ENCODE measurements at regions not wholly inside any gene's neighbourhood (a gene's known extent, or its start where the extent isn't known, plus 50 kb on each side); places are given as distances from the start of the nearest gene placed in this dataset.
A peak's percentile ranks its signal among the peaks of the same experiment; 100 is the strongest.

- Histone ChIP-seq H3K36me3 (ENCODE audit: low read depth, low read length) (no peaks in the 10 kb centered on the region), H3K9ac (ENCODE audit: low read length) (peak overlapping the region; percentile 83), H3K4me1 (ENCODE audit: insufficient read depth, low read length) (peaks cover 45% of the 10 kb centered on the region), H3K27ac (ENCODE audit: low read length) (peak overlapping the region; percentile 95), H3K4me3 (ENCODE audit: low read length) (no peak overlapping the region), H3K4me2 (ENCODE audit: low read length) (peak overlapping the region; percentile 53), H4K20me1 (ENCODE audit: low read length) (no peaks in the 10 kb centered on the region), H3K9me2 (replicated peaks; ENCODE audit: low read length) (no peaks in the 10 kb centered on the region), H3K9me3 (ENCODE audit: low read length) (no peaks in the 10 kb centered on the region), H3K27me3 (ENCODE audit: low read length) (no peaks in the 10 kb centered on the region), H3F3A (ENCODE audit: low read length, unreplicated experiment) (peaks cover 21% of the 10 kb centered on the region), H2AFZ (ENCODE audit: low read length) (no peak overlapping the region), H3K79me2 (ENCODE audit: low read length) (no peaks in the 10 kb centered on the region)
- POLR2A ChIA-PET (ENCODE audit: unreplicated experiment) = no interaction called here
- DNase-seq (peak; percentile 99), ATAC-seq (peak; percentile 79)
- BruUV-seq (replicated peaks) = no TSS peak
- CTCF ChIA-PET = interaction anchor here (0.6 kb wide), 1 partner anchor 42 kb away, joined by 3 read pairs; no protein-coding TSS in a partner anchor
- intact Hi-C loops (cut with micrococcal nuclease) = loop anchor here (1.0 kb wide), 1 partner anchor 16 kb away; no protein-coding TSS in a partner anchor
- no peak for TF ChIP-seq EZH2phosphoT487 (IDR thresholded peaks at IDR 0.05; ENCODE audit: borderline replicate concordance, low read length)
- TF ChIP-seq EZH2 (IDR thresholded peaks at IDR 0.05; ENCODE audit: low read length, unreplicated experiment) = no peak
- no peak for TF ChIP-seq CTCF (conservative IDR thresholded peaks at IDR 0.05; ENCODE audit: low read depth, low read length)
Measured at GRCh38 chr20:50438986-50439407, 71.2 kb upstream of the PTPN1 start.

- TSS peak; percentile 94 for BruUV-seq (replicated peaks)
- Histone ChIP-seq H3K27me3 (ENCODE audit: low read length) (no peaks in the 10 kb centered on the region), H3K9me3 (ENCODE audit: low read length) (no peaks in the 10 kb centered on the region), H3K9ac (ENCODE audit: low read length) (peak overlapping the region; percentile 83), H3F3A (ENCODE audit: low read length, unreplicated experiment) (peaks cover 16% of the 10 kb centered on the region), H3K27ac (ENCODE audit: low read length) (peak overlapping the region; percentile 95), H3K79me2 (ENCODE audit: low read length) (no peaks in the 10 kb centered on the region), H3K9me2 (replicated peaks; ENCODE audit: low read length) (no peaks in the 10 kb centered on the region), H3K4me3 (ENCODE audit: low read length) (0 out of 2 replicates have a peak overlapping the region, but pooled peaks have one; percentile 3), H3K36me3 (ENCODE audit: low read depth, low read length) (no peaks in the 10 kb centered on the region), H3K4me1 (ENCODE audit: insufficient read depth, low read length) (peaks cover 37% of the 10 kb centered on the region), H3K4me2 (ENCODE audit: low read length) (peak overlapping the region; percentile 53), H2AFZ (ENCODE audit: low read length) (no peak overlapping the region), H4K20me1 (ENCODE audit: low read length) (no peaks in the 10 kb centered on the region)
- ATAC-seq (no peak), DNase-seq (no peak)
- POLR2A ChIA-PET (ENCODE audit: unreplicated experiment) = no interaction called here
- intact Hi-C loops (cut with micrococcal nuclease) = loop anchor here (1.0 kb wide), 2 partner anchors 16 to 24 kb away; no protein-coding TSS in a partner anchor
- no peak for TF ChIP-seq CTCF (conservative IDR thresholded peaks at IDR 0.05; ENCODE audit: low read depth, low read length)
- no peak for TF ChIP-seq EZH2phosphoT487 (IDR thresholded peaks at IDR 0.05; ENCODE audit: borderline replicate concordance, low read length)
- no peak for TF ChIP-seq EZH2 (IDR thresholded peaks at IDR 0.05; ENCODE audit: low read length, unreplicated experiment)
- CTCF ChIA-PET = interaction anchor here (0.6 to 0.7 kb wide), 2 partner anchors 44 to 409 kb away, joined by 3 read pairs; no protein-coding TSS in a partner anchor
Measured at GRCh38 chr20:50439539-50440453, 70.4 kb upstream of the PTPN1 start.

GRCh38 chr20:50442512-50442911, 67.7 kb upstream of the PTPN1 start:
- H3K79me2 ChIP-seq (ENCODE audit: low read length) = no peaks in the 10 kb centered on the region
- no peak overlapping the region for H3K9ac ChIP-seq (ENCODE audit: low read length)
- no peak overlapping the region for H3K4me3 ChIP-seq (ENCODE audit: low read length)
- intact Hi-C loops (cut with micrococcal nuclease) = no loop called here
- no peak for TF ChIP-seq EZH2phosphoT487 (IDR thresholded peaks at IDR 0.05; ENCODE audit: borderline replicate concordance, low read length)
- TF ChIP-seq CTCF (conservative IDR thresholded peaks at IDR 0.05; ENCODE audit: low read depth, low read length) = no peak
- no peak for TF ChIP-seq EZH2 (IDR thresholded peaks at IDR 0.05; ENCODE audit: low read length, unreplicated experiment)
- no peak overlapping the region for H3K27ac ChIP-seq (ENCODE audit: low read length)
- CTCF ChIA-PET = no interaction called here
- H2AFZ ChIP-seq (ENCODE audit: low read length) = no peak overlapping the region
- BruUV-seq (replicated peaks) = no TSS peak
- DNase-seq (no peak), ATAC-seq (no peak)
- no peaks in the 10 kb centered on the region for H3K27me3 ChIP-seq (ENCODE audit: low read length)
- H4K20me1 ChIP-seq (ENCODE audit: low read length) = no peaks in the 10 kb centered on the region
- no peaks in the 10 kb centered on the region for H3K9me3 ChIP-seq (ENCODE audit: low read length)
- POLR2A ChIA-PET (ENCODE audit: unreplicated experiment) = no interaction called here
- H3F3A ChIP-seq (ENCODE audit: low read length, unreplicated experiment) = peaks cover 16% of the 10 kb centered on the region
- H3K4me1 ChIP-seq (ENCODE audit: insufficient read depth, low read length) = peaks cover 39% of the 10 kb centered on the region
- no peaks in the 10 kb centered on the region for H3K9me2 ChIP-seq (replicated peaks; ENCODE audit: low read length)
- H3K4me2 ChIP-seq (ENCODE audit: low read length) = no peak overlapping the region
- H3K36me3 ChIP-seq (ENCODE audit: low read depth, low read length) = no peaks in the 10 kb centered on the region
